Astrocyte of the spinal cord (primary cell): ENCODE measurements at regions not wholly inside any gene's neighbourhood (a gene's known extent, or its start where the extent isn't known, plus 50 kb on each side); places are given as distances from the start of the nearest gene placed in this dataset.

Source experiments
- DNase-seq: peaks from one replicate; pipeline ENCODE4 v3.0.0; 2011; ENCODE audit warnings: low read depth, low spot score
- H3K4me3 ChIP-seq: 2 replicates; pipeline ENCODE4 v1.5.1; 2011; ENCODE audit warnings: low read depth, mild to moderate bottlenecking, low read length, moderate library complexity
- CTCF ChIP-seq: IDR thresholded peaks from 2 replicates; pipeline ENCODE4 v1.5.1; 2012; ENCODE audit warnings: low read depth, mild to moderate bottlenecking, low read length, inconsistent platforms
- in situ Hi-C: cut with HindIII; loops from 2 replicates; pipeline ENCODE4 v1.10.0; 2017; ENCODE audit warnings: low sequenced_read_pairs

DNA sequence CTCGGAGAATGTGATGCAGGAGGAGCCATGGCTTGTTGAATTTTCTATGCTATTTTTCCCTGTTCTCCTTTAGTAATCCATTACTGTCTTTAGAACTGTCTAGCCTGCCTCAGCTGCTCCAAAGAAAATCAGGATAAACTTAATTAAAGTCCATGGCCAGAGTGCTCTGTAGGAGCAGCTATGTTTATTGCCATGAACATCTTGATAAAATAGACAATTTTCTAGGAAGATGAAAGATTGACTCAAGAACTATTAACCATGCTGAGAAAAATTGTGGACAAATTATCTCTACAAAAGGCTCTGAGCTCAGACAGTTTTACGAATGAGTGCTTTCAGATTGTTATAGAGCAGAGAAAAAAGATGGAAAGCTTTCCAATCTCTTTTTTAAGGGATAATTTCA lies 193.0 kb downstream of the TTC32 start:
- no peak overlapping the region for H3K4me3 ChIP-seq
- in situ Hi-C loops: no loop called here
- no peak for DNase-seq
- no peak for TF ChIP-seq CTCF

- H3K4me3 ChIP-seq: no peak overlapping the region
- no peak for DNase-seq
- no peak for TF ChIP-seq CTCF
- in situ Hi-C loops: no loop called here
Observed at GRCh38 chr2:19706332-19706731, 195.5 kb downstream of the TTC32 start.

- no peak for TF ChIP-seq CTCF
- in situ Hi-C loops: no loop called here
- peak; percentile 35 for DNase-seq
- H3K4me3 ChIP-seq: no peak overlapping the region
Observed at GRCh38 chr2:19702267-19702666, 199.5 kb downstream of the TTC32 start.

DNA sequence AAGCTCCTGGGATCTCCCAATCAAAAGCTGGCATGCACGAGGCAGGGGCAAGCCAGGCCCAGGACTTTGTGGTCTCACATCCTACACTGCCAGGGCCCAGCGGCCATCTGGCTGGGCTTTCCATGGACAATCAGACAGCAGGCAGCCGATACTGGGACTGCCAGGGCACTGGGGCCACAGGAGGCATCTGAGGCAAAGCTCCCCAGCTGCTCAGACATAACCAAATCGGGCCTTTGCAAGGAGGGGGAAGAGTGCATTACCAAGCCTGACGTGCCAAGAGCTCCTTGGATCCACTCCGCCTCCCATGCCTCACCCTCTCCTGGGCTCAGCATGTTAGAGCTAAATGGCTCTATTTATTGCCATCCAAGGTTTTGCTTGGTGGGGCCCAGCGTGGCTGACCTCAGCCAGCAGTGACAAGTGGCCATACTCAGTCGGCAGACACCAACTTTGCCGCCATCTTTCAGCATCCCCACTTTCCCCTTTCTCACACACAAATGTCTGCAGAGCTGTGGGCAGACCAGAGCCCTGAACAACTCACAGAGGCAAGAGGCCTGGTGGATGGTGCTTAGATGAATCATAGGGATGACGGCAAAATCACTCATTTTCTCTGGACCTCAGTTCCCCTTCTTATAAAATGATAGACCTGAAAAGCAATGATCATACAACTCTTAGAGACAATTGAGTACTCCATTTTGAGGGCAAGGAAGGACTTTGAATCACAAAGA lies 200.8 kb downstream of the TTC32 start:
- in situ Hi-C loops: no loop called here
- no peak for TF ChIP-seq CTCF
- DNase-seq: no peak
- H3K4me3 ChIP-seq: no peak overlapping the region

DNA sequence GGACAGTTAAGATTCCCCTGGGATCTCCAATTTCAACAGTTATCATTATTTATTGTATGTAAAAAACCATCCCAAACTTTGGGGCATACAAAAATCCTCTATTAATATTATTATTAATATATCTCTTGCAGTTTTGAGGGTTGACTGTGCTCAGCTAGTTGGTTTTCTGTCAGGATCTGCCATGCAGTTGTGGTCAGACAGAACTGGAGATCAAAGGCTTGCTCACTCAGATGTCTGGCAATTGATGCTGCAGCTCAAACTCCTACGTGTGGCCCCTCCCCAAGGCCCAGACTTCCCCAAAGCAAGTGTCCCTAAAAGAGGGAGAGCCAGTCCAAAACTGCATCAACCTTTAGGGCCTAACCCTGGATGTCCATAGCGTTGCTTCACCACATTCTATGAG lies 204.7 kb downstream of the TTC32 start:
- in situ Hi-C loops: no loop called here
- DNase-seq: no peak
- no peak overlapping the region for H3K4me3 ChIP-seq
- TF ChIP-seq CTCF: no peak

DNA sequence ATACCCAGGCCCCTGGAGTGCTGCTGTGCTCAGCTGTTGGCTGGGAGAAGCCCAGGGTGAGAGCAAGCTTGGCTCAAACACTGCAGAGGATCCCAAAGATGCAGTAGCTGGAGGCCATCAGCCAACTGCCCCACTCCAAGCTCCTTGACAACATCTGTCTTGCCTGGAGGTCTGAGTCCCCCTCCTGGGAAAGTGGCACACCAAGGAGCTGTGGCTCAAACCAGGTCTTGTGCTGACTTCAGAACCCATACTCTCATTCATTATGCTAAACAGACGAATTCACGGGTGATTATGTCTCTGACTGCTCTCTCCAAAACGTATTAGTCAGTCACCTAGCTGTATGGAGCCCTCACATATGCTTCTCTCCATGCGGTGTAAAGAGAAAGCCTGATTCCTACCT lies 206.1 kb downstream of the TTC32 start:
- no peak overlapping the region for H3K4me3 ChIP-seq
- no peak for DNase-seq
- no peak for TF ChIP-seq CTCF
- in situ Hi-C loops: no loop called here
